Neural cell (in vitro differentiated cells): ENCODE measurements at regions not wholly inside any gene's neighbourhood (a gene's known extent, or its start where the extent isn't known, plus 50 kb on each side); places are given as distances from the start of the nearest gene placed in this dataset.

ENCODE experiments used
- EP300 ChIP-seq: fragments of 450-650 bp; conservative IDR thresholded peaks from 2 replicates; pipeline ENCODE4 v1.6.1; 2014; ENCODE audit warnings: antibody characterized with exemption, mild to moderate bottlenecking, moderate library complexity; ENCODE audit not compliant: poor library complexity, severe bottlenecking
- EZH2 ChIP-seq: fragments of 200-600, 300-800 bp; shearing (Covaris generic), sonication (generic); IDR thresholded peaks from 2 replicates; pipeline ENCODE4 v1.6.1; 2014; ENCODE audit warnings: antibody characterized with exemption, low read length, borderline replicate concordance, mild to moderate bottlenecking; ENCODE audit not compliant: insufficient read depth, poor library complexity, severe bottlenecking
- POLR2AphosphoS5 ChIP-seq: IDR thresholded peaks from 2 replicates; pipeline ENCODE4 v1.6.1; 2012
- RAD21 ChIP-seq: fragments of 450-650 bp; conservative IDR thresholded peaks from 2 replicates; pipeline ENCODE4 v1.6.1; 2014; ENCODE audit warnings: antibody characterized with exemption, mild to moderate bottlenecking, moderate library complexity
- SMC3 ChIP-seq: fragments of 450-650 bp; conservative IDR thresholded peaks from 2 replicates; pipeline ENCODE4 v1.6.1; 2014; ENCODE audit warnings: antibody characterized with exemption, mild to moderate bottlenecking, moderate library complexity; ENCODE audit not compliant: poor library complexity
- TAF1 ChIP-seq: IDR thresholded peaks from 2 replicates; pipeline ENCODE4 v1.6.1; 2012; ENCODE audit warnings: low read depth
- TF ChIP-seq, protein P1 (sequence below): fragments of 450-650 bp; IDR thresholded peaks from 2 replicates; pipeline ENCODE4 v1.5.1; 2014; ENCODE audit warnings: antibody characterized with exemption, mild to moderate bottlenecking, moderate library complexity; ENCODE audit not compliant: poor library complexity, severe bottlenecking
- TF ChIP-seq, protein P2 (sequence below): IDR thresholded peaks from 2 replicates; pipeline ENCODE4 v1.6.1; 2012; ENCODE audit warnings: borderline replicate concordance

DNA sequence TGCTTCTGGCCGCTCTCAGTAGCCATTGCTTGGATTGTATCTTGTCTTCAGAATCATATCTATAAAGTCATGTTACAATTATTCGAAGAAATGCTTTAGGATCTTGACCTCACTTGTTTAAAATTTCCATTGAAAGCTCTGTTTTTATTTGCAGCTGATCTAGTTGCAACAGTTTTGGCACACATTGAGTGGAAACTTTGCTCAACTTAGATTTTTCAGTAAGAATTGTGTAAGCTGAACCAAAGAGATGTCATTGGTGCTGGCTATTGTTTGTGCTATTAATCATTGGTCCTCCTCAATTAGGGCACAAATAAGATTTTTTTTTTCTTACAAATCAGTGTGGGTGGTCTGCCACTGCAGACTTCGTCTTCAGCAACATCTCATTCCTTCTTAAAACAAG is 649.2 kb downstream of the MMUT start:
- TF ChIP-seq, protein P1, sequence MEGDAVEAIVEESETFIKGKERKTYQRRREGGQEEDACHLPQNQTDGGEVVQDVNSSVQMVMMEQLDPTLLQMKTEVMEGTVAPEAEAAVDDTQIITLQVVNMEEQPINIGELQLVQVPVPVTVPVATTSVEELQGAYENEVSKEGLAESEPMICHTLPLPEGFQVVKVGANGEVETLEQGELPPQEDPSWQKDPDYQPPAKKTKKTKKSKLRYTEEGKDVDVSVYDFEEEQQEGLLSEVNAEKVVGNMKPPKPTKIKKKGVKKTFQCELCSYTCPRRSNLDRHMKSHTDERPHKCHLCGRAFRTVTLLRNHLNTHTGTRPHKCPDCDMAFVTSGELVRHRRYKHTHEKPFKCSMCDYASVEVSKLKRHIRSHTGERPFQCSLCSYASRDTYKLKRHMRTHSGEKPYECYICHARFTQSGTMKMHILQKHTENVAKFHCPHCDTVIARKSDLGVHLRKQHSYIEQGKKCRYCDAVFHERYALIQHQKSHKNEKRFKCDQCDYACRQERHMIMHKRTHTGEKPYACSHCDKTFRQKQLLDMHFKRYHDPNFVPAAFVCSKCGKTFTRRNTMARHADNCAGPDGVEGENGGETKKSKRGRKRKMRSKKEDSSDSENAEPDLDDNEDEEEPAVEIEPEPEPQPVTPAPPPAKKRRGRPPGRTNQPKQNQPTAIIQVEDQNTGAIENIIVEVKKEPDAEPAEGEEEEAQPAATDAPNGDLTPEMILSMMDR, result no peak
- TF ChIP-seq POLR2AphosphoS5, result no peak
- TF ChIP-seq RAD21, result no peak
- TF ChIP-seq, protein P2, sequence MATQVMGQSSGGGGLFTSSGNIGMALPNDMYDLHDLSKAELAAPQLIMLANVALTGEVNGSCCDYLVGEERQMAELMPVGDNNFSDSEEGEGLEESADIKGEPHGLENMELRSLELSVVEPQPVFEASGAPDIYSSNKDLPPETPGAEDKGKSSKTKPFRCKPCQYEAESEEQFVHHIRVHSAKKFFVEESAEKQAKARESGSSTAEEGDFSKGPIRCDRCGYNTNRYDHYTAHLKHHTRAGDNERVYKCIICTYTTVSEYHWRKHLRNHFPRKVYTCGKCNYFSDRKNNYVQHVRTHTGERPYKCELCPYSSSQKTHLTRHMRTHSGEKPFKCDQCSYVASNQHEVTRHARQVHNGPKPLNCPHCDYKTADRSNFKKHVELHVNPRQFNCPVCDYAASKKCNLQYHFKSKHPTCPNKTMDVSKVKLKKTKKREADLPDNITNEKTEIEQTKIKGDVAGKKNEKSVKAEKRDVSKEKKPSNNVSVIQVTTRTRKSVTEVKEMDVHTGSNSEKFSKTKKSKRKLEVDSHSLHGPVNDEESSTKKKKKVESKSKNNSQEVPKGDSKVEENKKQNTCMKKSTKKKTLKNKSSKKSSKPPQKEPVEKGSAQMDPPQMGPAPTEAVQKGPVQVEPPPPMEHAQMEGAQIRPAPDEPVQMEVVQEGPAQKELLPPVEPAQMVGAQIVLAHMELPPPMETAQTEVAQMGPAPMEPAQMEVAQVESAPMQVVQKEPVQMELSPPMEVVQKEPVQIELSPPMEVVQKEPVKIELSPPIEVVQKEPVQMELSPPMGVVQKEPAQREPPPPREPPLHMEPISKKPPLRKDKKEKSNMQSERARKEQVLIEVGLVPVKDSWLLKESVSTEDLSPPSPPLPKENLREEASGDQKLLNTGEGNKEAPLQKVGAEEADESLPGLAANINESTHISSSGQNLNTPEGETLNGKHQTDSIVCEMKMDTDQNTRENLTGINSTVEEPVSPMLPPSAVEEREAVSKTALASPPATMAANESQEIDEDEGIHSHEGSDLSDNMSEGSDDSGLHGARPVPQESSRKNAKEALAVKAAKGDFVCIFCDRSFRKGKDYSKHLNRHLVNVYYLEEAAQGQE, result no peak
- no peak for TF ChIP-seq EZH2
- no peak for TF ChIP-seq EP300
- TF ChIP-seq TAF1, result no peak
- no peak for TF ChIP-seq SMC3
